AG20443 (cell line): ENCODE measurements at regions not wholly inside any gene's neighbourhood (a gene's known extent, or its start where the extent isn't known, plus 50 kb on each side); places are given as distances from the start of the nearest gene placed in this dataset.
"Not testable (repeated sequence)": the region's sequence is repeated elsewhere in the genome, so short reads cannot be mapped to it uniquely, and the experiment has no call there.

Experiments used
- DNase-seq: peaks from one replicate; pipeline ENCODE4 v3.0.0; 2012; ENCODE audit warnings: low spot score, mixed read lengths

DNA sequence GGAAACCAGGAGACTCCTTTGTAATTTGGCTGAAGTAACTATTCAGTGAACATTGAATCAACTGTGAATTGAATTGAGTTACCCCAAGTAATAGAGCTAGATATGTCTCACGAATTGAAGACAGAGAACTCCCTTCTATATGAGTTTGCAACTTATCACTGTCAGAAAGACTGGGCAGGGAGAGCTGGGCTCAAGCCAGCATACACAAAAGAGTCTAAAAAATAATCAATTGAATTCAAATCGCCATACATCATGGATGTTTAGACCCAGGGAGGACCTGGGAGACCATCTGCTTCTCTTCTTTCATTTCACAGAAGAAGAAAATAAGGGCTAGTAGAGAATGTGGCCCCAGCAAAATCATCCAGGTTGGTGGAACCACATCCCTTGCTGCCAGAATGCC, 503.1 kb upstream of the AUTS2 start:
- DNase-seq, result no peak

DNA sequence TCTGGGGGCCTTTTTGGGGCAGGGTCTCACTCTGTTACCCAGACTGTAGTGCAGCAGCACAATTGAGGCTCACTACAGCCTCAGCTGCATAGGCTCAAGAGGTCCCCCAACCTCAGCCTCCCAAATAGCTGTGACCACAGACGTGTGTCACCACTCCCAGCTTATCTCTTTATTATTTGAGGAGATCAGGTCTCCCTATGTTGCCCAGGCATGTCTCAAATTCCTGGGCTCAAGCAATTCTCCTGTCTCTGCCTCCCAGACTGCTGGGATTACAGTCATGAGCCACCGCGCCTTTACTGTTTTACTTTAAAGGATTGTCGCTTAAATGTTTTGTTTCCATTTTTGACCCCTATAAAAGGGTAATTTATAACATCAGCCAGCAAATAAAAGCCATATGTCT, 502.6 kb upstream of the AUTS2 start:
- no peak for DNase-seq

DNA sequence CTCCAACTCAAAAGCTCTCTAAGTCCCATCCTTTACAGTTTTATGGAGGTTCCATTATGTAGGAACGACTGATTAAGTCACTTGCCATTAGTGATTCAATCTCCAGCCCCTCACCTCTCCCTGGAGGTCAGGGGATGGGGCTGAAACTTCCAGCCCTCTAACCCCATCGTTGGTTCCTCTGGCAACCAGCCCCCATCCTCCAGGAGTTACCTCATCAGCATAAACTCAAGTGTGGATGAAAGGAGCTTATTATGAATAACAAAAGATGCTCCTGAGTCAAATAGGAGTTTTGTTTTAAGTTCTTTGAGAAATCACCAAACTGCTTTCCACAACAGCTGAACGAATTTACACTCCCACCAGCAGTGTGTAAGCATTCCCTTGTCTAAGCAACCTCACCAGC, 494.3 kb upstream of the AUTS2 start:
- no peak for DNase-seq

DNA sequence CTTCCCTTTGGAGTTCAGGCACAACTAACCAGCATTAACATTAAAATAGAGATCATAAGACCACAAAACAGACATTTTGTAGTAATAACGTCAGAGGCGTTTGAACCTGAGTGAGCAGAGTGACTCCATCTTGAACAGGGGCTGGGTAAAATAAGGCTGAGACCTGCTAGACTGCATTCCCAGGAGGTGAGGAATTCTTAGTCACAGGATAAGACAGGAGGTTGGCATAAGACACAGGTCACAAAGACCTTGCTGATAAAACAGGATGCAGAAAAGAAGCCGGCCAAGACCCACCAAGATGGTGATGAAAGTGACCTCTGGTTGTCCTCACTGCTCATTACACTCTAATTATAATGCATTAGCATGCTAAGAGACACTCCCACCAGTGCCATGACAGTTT, 493.2 kb upstream of the AUTS2 start:
- no peak for DNase-seq

DNA sequence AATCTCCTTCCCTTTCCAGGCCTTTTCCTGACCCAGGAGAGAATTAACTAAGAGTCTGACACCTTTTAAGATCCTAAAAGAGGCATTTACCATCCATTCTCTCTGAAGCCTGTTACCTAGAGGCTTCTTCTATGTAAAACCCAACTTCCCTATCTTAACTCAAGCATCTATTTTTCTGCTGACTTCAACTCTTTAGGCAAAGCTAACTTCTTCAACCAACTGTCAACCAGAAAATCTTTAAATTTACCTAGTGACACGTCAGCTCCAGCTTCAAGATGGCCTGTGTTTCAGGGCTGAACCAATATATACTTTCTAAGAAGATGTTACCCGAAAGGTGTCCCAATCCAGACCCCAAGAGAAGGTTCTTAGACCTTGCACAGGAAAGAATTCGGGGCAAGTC, 492.3 kb upstream of the AUTS2 start:
- DNase-seq, result no peak

DNA sequence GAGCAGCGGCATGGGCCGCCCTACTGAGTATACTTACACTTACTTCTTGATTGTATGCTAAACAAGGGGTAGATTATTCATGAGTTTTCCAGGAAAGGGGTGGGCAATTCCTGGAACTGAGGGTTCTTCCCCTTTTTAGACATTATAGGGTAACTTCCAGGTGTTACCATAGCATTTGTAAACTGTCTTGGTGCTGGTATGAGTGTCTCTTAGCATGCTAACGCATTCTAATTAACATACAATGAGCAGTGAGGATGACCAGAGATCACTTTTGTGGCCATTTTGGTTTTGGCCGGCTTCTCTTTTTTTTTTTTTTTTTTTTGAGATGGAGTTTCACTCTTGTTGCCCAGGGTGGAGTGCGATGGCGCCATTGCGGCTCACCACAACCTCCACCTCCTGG, 491.8 kb upstream of the AUTS2 start:
- DNase-seq, result not testable (repeated sequence)

DNA sequence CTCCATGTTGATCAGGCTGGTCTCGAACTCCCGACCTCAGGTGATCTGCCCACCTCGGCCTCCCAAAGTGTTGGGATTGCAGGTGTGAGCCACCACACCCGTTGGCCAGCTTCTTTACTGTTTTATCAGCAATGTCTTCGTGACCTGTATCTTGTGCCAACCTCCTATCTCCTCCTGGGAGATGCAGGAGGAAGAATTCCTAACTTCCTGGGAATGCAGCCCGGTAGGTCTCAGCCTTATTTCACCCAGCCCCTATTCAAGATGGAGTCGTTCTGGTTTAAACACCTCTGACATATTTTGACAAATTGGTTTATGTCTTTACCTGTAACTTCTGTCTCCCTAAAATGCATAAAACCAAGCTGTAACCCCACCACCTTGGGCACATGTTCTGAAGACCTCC, 491.3 kb upstream of the AUTS2 start:
- DNase-seq, result not testable (repeated sequence)

DNA sequence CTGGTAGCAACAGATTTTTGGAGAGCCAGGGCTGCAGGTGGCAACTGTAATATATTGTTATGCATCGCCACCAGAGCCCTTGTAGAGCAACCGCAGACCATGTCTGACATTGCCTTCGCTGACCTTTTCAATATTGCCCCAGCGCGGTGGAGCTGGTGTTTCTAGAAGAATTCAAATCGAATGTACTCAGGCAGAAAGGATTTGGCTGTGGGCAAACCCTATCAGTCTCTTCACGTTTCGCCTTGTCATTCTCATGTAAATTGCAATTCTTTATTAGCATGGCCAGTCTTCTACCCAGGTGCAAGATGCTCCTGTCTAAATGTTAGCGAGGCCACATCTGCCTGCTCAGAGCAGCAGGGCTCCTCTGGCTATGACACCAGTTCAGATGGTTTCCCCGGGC, 490.2 kb upstream of the AUTS2 start:
- no peak for DNase-seq

DNA sequence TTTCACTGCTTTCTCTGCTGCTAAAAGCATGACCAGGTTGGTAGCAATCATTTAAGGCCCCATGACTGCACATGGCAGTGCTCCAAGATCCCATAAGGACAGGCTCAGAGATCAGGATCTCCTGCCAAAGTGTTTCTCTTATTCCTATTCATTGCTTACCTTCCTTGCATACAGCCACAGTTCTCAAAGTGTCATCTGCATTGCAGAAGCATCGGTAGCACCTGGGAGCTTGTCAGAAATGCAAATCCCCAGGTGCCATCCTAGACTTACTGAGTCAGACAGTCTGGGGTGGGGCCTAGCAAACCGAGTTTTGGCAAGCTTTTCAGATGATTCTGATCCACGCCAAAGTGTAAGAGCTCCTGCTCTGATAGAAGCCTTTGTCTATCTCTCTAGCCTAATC, 489.0 kb upstream of the AUTS2 start:
- no peak for DNase-seq

DNA sequence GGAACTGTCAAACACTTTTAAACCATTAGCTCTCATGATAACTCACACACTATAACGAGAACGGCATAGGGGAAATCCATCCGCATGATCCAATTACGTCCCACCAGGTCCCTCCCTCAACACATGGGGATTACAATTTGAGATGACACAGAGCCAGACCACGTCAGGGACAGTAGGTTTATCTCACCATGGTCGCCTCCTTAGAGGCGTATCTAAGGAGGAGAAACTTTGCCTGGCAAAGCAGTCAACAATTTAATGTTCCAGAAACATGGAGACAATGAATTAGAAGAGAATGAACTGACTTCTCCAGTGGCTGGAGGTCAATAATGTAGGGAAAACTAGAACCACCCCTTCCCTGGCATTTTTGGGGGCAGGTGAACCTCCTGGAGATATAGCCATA, 488.4 kb upstream of the AUTS2 start:
- no peak for DNase-seq

DNA sequence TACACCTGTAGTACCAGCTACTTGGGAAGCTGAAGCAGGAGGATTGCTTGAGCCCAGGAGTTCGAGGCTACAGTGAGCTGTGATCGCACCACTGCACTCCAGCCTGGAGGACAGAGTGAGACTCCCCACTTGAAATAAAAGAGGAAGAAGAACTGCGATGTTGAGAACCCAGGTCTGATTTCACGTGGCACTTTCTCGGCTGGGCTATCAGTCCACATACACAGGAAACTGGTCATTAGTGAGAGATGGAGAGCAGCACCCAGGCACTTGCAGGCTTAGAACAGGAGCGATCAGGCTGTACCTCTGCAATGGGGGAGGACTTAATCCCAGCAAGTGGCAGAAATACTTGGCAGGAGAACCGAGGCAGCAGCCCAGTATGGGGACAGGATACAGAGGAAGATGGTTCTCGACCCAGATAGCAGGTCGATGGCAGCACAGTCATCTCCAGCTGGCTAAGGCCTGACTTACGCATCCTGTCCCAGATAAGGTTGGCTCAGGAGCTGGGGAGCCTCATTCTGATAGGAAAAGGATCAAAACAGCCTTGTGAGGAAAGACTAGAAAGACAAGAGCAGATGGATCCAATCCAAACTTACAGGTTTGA, 487.7 kb upstream of the AUTS2 start:
- no peak for DNase-seq

DNA sequence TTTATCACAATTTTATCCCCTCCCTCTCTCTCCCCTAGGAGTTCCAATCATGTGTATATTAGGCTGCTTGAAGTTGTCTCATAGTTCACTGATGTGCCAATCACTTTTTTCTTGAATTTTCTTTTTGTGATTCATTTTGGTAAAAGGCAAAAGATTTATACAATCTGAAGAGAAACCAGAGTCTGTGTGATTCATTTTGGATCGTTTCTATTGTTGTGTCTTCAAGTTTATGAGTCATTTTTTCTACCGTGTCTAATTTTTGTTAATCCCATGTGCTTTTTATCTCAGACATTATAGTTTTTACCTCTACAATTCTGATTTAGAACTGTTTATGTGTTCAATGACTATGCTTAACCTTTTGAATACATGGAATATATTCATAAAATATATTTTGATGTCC, 483.9 kb upstream of the AUTS2 start:
- no peak for DNase-seq

DNA sequence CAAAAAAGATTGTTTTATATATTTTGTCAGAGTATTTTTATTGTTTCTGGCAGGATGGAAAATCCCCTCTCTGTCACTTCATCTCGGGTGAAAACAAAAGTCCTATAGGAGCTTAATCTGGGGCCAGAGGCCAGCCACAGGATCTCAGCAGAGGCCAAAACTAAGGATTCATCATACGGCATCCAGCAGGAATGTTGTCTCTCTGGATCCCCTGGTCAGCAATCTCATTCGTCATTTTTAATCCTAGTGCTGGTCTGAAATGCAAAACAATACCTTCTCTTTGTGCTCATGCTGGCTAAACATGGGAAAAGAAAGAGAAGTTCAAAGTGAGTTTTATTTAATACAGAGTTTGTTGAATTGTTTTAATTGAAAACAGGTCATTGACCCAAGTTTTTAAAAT, 482.5 kb upstream of the AUTS2 start:
- peak; percentile 74 for DNase-seq

DNA sequence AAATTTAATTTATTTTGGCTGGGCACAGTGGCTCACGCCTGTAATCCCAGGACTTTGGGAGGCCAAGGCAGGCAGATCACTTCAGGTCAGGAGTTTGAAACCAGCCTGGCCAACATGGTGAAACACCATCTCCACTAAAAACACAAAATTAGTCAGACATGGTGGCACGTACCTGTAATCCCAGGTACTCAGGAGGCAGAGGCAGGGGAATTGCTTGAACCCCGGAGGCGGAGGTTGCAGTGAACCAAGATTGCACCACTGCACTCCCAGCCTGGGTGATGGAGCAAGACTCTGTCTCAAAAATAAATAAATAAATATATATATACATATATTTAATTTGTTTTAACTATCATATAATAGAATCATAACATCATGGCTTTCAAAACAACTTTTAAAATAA, 482.1 kb upstream of the AUTS2 start:
- DNase-seq, result not testable (repeated sequence)

DNA sequence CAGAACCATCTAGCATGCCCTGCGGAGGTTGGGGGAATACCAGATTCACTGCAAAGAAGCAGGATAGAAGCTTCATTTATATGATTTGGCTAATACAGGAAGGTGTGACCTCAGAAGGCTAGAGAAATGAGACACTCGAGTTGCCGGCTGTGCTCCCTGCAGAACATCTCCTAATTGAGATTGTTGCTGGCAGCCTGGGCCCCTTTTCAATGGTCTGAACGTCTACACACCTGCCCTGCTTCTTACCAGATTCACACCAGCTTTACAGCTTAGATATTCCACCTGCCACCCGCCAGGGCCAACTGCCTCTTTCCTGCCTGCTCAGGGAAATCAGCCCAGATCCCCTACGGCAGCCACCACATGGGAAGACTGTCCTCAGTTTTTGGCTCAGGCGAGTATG, 475.3 kb upstream of the AUTS2 start:
- DNase-seq, result no peak

DNA sequence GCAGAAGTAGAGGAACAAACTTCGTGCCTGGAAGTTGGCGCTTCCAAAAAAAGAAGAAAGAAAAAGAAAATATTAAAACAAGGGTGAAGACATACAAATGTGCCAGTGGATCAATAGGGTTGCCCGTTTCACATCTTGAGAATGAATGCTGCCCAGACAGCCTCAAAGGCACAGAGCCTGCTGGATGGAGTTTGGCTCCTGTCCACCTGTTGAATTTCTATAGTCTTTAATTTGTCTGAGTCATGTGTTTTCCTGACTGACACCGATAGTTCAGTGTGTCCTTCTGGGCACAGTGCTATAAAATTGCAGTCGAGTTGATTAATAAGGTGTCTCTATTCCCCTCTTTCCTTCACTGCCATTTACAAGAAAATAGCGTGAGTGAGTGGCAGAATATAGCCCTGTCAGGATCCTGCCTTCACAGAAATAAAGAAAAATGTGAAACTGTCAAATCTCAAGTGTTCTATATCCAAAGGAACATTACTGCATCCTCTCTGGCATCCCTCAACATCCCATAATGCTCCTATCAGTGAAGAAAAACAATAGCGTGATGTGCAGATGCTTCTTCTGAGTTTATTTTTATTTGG, 471.3 kb upstream of the AUTS2 start:
- no peak for DNase-seq

DNA sequence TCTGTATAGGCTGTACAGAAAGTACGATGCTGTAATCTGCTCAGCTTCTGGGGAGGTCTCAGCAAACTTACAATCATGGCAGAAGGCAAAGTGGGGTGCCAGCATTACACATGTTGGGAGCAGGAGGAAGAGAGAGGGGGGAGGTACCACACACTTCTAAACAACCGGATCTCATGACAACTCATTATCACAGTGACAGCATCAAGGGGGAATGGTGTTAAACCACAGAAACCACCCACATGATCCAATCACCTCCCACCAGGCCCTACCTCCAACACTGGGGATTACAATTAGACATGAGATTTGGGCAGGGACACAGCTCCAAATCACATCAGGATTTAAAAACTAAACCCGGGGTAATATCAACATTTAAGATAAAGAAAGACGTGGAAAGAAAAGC, 468.8 kb upstream of the AUTS2 start:
- no peak for DNase-seq

DNA sequence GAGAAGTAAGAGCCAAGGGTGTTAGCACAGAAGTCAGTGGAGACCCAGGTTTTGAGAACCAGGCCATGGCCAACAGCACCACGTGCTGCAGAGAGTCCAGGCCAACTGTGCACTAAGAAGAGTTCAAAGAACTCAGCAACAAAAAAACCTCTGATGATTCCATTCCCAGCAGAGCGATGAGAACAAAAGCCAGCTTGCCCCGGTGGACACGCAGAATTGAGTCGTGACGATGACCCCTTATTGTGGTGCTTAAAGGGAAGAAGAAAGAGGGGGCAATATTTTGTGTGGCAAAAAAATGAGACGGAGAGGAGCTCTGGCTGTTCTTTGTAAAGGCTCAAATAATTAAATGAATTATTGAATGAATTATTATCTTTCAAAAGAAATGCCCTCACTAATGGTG, 468.3 kb upstream of the AUTS2 start:
- DNase-seq, result no peak

DNA sequence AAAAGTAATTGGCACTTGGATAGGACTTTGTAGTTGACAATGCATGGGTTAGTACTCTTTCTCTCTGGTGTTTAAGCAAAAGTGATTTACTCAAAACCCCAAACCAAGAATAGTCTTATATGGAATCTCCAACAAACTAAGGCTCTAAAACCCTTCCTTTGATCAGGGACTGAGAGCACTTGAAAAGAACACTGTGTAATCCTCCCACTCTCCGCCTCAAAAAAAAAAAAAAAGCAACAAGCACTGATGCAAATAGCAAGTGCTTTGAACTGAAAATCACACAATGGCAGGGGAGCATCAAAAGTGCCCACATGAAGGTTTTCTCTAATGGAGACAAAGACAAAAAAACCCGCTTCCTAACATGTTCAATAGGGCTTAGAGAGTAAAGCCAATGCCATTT, 467.9 kb upstream of the AUTS2 start:
- DNase-seq, result no peak

DNA sequence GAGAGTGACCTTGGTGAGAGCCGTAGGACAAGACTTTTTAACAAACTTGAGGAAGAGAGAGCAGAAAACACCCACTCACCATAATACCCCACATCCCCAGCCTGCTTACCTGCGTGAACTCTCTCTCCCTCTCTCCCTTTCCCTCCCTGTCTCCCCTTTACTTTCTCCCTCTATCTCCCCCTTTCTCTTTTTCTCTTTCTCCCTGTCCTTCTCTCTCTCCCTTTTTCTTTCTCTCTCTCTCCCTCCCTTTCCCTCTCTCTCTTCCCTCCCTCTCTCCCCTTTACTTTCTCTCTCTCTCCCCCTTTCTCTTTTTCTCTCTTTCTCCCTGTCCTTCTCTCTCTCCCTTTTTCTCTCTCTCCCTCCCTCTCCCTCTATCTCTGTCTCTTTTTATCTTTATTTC, 464.0 kb upstream of the AUTS2 start:
- no peak for DNase-seq

DNA sequence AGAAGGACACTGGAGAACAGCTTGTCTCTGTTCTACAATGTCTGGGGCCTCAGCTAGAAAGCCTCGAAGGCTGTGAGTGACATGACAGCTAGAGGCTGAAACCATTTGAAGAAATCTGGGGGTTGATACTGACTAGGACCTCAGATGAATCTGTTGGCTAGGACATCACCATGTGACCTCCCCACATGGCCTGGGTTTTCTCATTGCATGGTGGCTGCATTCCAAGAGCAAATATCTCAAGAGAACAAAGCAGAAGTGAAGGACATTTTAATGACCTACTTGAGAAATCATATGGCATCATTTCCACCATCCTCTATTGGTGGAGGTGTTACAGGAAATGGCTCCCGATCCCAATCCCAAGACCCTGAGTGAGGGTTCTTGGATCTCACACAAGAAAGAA, 450.6 kb upstream of the AUTS2 start:
- DNase-seq, result no peak

DNA sequence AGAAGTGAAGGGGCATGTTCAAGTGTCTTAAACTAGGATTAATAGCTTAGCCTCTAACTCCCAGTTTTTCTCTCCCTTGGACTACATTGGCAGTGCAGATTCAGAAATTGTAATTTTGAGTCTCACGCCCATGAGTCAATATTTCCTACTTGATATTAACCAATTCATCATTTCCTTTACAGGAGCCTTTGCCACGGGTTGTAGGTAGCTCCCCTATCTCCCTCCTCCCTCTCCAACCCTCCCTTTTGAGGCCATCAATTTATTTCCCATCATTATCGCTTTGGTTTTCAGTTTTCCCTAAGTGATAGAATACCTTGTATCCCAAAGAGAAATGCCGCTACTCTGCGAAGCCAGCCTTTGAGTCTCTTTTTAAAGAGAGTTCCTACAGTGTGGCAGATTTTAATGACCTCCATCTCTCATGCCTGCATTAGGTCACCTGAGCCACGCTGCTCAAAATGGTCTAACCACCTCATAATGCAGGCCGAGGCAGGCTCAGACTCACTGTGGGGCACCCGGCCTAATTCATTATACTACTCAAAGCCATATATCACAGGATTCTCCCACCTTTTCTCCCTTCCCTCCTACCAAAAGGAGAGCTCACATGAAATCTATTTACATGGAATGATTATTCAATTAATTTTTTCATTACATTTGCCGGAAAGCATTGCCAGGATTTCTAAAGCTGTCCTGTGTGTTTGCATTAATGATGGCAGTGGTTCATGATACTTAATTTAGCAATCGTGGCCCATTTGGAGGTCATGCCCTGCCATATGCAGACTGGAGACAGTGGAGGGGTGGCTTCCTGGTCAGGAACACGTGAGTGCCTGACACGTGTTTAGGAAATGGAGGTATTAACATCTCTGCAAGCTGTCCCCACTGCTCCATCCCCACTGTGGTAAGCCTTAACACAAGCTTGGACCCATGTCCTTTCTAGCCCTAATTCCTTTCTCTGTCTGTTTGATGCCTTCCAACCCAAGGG, 448.2 kb upstream of the AUTS2 start:
- DNase-seq, result no peak

DNA sequence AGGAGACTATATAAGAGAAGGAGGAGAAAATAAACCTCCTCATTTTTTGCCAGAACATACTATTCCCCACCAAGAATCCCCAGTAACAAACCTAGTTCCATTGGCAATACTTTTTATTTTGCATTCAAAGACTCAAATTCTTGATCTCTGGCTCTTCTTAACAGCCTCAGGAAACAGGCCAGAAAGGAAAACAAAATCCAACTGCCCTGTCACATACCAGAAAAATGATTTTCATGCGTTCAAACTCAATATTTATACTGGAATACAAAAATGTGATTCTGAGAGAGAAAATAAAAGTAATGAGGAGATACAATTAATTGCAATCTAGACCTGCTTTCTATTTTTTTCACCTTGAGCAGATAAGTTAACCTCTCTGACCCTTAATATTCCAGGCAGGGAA, 435.9 kb upstream of the AUTS2 start:
- no peak for DNase-seq
